B cell (primary cell): ENCODE measurements at regions not wholly inside any gene's neighbourhood (a gene's known extent, or its start where the extent isn't known, plus 50 kb on each side); places are given as distances from the start of the nearest gene placed in this dataset.
"Not testable (repeated sequence)": the region's sequence is repeated elsewhere in the genome, so short reads cannot be mapped to it uniquely, and the experiment has no call there.

Source experiments
- ATAC-seq: fragments of 200-7000 bp; cut with Tn5 transposase; one replicate; pipeline ENCODE4 v1.10.0; 2021; ENCODE audit warnings: low read depth, mild to moderate bottlenecking, moderate number of reproducible peaks, moderate library complexity
- CTCF ChIA-PET: fragments of 350-600 bp; sonication (Branson Sonifier 250); formaldehyde crosslinking; loops from one replicate; lab custom pipeline; 2021; ENCODE audit warnings: antibody characterized with exemption, inconsistent platforms; lab: Charles Lee
- POLR2A ChIA-PET: fragments of 350-600 bp; sonication (Branson Sonifier 250); formaldehyde crosslinking; loops from one replicate; lab custom pipeline; 2021; ENCODE audit warnings: antibody characterized with exemption; lab: Charles Lee
- DNase-seq: peaks from one replicate; pipeline ENCODE4 v3.0.0; 2013
- H2AFZ ChIP-seq: 2 replicates; pipeline ENCODE4 v1.6.1; 2012; ENCODE audit warnings: mild to moderate bottlenecking, low read depth, low read length; ENCODE audit not compliant: insufficient read depth, poor library complexity, severe bottlenecking
- H3K27ac ChIP-seq, 2 donors: 1 replicate in 1 of 2; 2 replicates in 1 of 2; pipeline ENCODE4 v1.5.1; 2012 to 2013; ENCODE audit warnings: low read length in 2 of 2, mild to moderate bottlenecking in 2 of 2, moderate library complexity in 1 of 2
- H3K27me3 ChIP-seq, 4 experiments: fragments of 200-600 bp in 1 of 4; sonication (generic) in 1 of 4; replicated peaks in 1 of 4; 1 replicate in 2 of 4; 2 replicates in 2 of 4; pipeline versions ENCODE4 v1.6.1 to v1.7.0; 2013 to 2016; ENCODE audit warnings: low read length in 3 of 4, mild to moderate bottlenecking in 2 of 4, mixed read lengths in 1 of 4, moderate library complexity in 1 of 4; ENCODE audit not compliant: insufficient read depth in 4 of 4, control insufficient read depth in 3 of 4; ENCODE audit errors: control extremely low read depth in 1 of 4
- H3K36me3 ChIP-seq, 2 experiments: replicated peaks in 1 of 2; 1 replicate in 1 of 2; 2 replicates in 1 of 2; pipeline versions ENCODE4 v1.6.1 to v1.7.1; 2013; ENCODE audit warnings: low read length in 1 of 2; ENCODE audit not compliant: insufficient read depth in 2 of 2, control insufficient read depth in 1 of 2; ENCODE audit errors: control extremely low read depth in 1 of 2, extremely low read depth in 1 of 2
- H3K4me1 ChIP-seq, 2 donors: fragments of 200-600 bp in 1 of 2; sonication (generic) in 1 of 2; 1 replicate in 1 of 2; 2 replicates in 1 of 2; pipeline versions ENCODE4 v1.5.1 to v1.6.1; 2013 to 2017; ENCODE audit warnings: low read length in 2 of 2; ENCODE audit not compliant: control insufficient read depth in 2 of 2, insufficient read depth in 2 of 2
- H3K4me2 ChIP-seq: replicated peaks from 2 replicates; pipeline ENCODE3; 2012; ENCODE audit warnings: mild to moderate bottlenecking, low read depth, low read length; ENCODE audit not compliant: poor library complexity, severe bottlenecking
- H3K4me3 ChIP-seq, 5 experiments: fragments of 200-600 bp in 1 of 5; sonication (generic) in 1 of 5; 1 replicate in 3 of 5; 2 replicates in 2 of 5; pipeline versions ENCODE4 v1.5.1 to v1.7.0; 2011 to 2016; ENCODE audit warnings: low read length in 4 of 5, mild to moderate bottlenecking in 4 of 5, low read depth in 2 of 5, control low read depth in 1 of 5, moderate library complexity in 1 of 5; ENCODE audit not compliant: insufficient read depth in 1 of 5; ENCODE audit errors: control extremely low read depth in 1 of 5, extremely low read depth in 1 of 5
- H3K79me2 ChIP-seq: fragments of 200-600 bp; sonication (generic); one replicate; pipeline ENCODE4 v1.6.0; 2016; ENCODE audit warnings: low read length; ENCODE audit not compliant: control insufficient read depth, insufficient read depth
- H3K9ac ChIP-seq: fragments of 200-600 bp; sonication (generic); 2 replicates; pipeline ENCODE4 v1.6.1; 2017; ENCODE audit warnings: mild to moderate bottlenecking, low read length, moderate library complexity
- H3K9me3 ChIP-seq, 3 donors: one replicate each; pipeline versions ENCODE4 v1.6.1 to v1.7.1; 2013; ENCODE audit warnings: low read length in 2 of 3; ENCODE audit not compliant: control insufficient read depth in 2 of 3, insufficient read depth in 1 of 3; ENCODE audit errors: control extremely low read depth in 1 of 3
- H4K20me1 ChIP-seq: 2 replicates; pipeline ENCODE4 v1.6.0; 2012; ENCODE audit warnings: mild to moderate bottlenecking, low read length; ENCODE audit not compliant: insufficient read depth, control insufficient read depth, poor library complexity, severe bottlenecking
- H3K27ac Mint-ChIP-seq: one replicate; pipeline ENCODE4 v1.8.0; 2021; ENCODE audit warnings: mixed read lengths
- H3K27me3 Mint-ChIP-seq: one replicate; pipeline ENCODE4 v1.8.0; 2021; ENCODE audit warnings: mixed read lengths
- H3K4me1 Mint-ChIP-seq: one replicate; pipeline ENCODE4 v1.8.0; 2021; ENCODE audit warnings: mixed read lengths
- H3K4me3 Mint-ChIP-seq: one replicate; pipeline ENCODE4 v1.8.0; 2021; ENCODE audit warnings: mixed read lengths
- H3K9me3 Mint-ChIP-seq: one replicate; pipeline ENCODE4 v1.8.0; 2022; ENCODE audit warnings: mixed read lengths; ENCODE audit not compliant: insufficient read depth
- WGBS: methylation state at CpG from one replicate; pipeline ENCODE4 v1.1.5; 2013; ENCODE audit warnings: missing lambda C conversion rate; ENCODE audit not compliant: insufficient coverage; 5-methylcytosine and 5-hydroxymethylcytosine counted together
- intact Hi-C: fragments of 100-400 bp; cut with micrococcal nuclease; formaldehyde crosslinking; loops from one replicate; pipeline ENCODE4 v1.10.0; 2022

GRCh38 chr15:24107524-24107923 lies 420.4 kb upstream of the NDN start:
- H3K9me3 Mint-ChIP-seq, H3K4me1 ChIP-seq, H3K4me3 Mint-ChIP-seq, H3K36me3 ChIP-seq, H3K79me2 ChIP-seq, H2AFZ ChIP-seq, H3K4me1 Mint-ChIP-seq, H4K20me1 ChIP-seq, DNase-seq, POLR2A ChIA-PET, H3K4me3 ChIP-seq, H3K9ac ChIP-seq, H3K4me2 ChIP-seq, H3K27me3 ChIP-seq, CTCF ChIA-PET, H3K27ac ChIP-seq, ATAC-seq, intact Hi-C loops, H3K9me3 ChIP-seq, H3K27me3 Mint-ChIP-seq, H3K27ac Mint-ChIP-seq: not testable (repeated sequence)
- WGBS = 85% methylated on average over 5 of the region's 6 CpGs

GRCh38 chr15:24107948-24108347 lies 420.8 kb upstream of the NDN start:
- H3K4me2 ChIP-seq, H3K4me1 ChIP-seq, H2AFZ ChIP-seq, H3K27me3 ChIP-seq, H3K36me3 ChIP-seq, H3K9ac ChIP-seq, H3K79me2 ChIP-seq, ATAC-seq, H3K9me3 ChIP-seq, H3K27ac ChIP-seq, H3K4me1 Mint-ChIP-seq, CTCF ChIA-PET, DNase-seq, H4K20me1 ChIP-seq, H3K27me3 Mint-ChIP-seq, H3K4me3 ChIP-seq, H3K4me3 Mint-ChIP-seq, H3K27ac Mint-ChIP-seq, intact Hi-C loops, POLR2A ChIA-PET, H3K9me3 Mint-ChIP-seq: not testable (repeated sequence)
- no CpG with 5 or more reads among the region's 4 CpGs for WGBS

GRCh38 chr15:24108349-24108748 lies 421.2 kb upstream of the NDN start:
- 29% methylated on average over 1 of the region's 3 CpGs for WGBS
- H3K27ac Mint-ChIP-seq = not testable (repeated sequence)

DNA sequence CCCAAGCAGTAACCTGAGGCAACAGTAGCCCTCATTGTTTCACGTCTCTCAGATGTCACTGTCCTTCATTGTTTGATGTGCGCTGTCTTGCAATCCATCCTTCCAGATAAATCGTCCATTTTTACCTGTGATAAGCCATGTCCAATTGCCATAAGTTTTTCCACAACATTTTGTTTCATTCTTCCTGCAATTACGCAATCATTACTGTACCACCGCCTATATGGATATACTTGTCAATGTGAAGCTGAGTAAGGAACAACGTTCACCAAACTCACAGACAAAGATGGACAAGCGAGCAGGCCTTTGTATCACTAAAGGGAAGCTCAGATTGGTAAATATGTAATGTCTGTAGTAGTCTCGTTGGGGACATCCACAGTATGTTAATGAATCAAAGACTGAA lies 452.5 kb upstream of the NDN start:
- H3K4me2 ChIP-seq, POLR2A ChIA-PET, H4K20me1 ChIP-seq, H3K9ac ChIP-seq, DNase-seq, intact Hi-C loops, H3K9me3 Mint-ChIP-seq, H3K9me3 ChIP-seq, H3K4me3 Mint-ChIP-seq, H3K4me3 ChIP-seq, H3K4me1 Mint-ChIP-seq, H3K27ac Mint-ChIP-seq, H3K27me3 Mint-ChIP-seq, H3K4me1 ChIP-seq, CTCF ChIA-PET, H2AFZ ChIP-seq, H3K27ac ChIP-seq, H3K79me2 ChIP-seq, H3K27me3 ChIP-seq, H3K36me3 ChIP-seq, ATAC-seq: not testable (repeated sequence)
- 100% methylated on average over 2 of the region's 8 CpGs for WGBS

More at GRCh38 chr15:24108349-24108748, 421.2 kb upstream of the NDN start:
- ATAC-seq, H3K4me1 Mint-ChIP-seq, CTCF ChIA-PET, H3K9me3 ChIP-seq, H2AFZ ChIP-seq, H3K9me3 Mint-ChIP-seq, H3K9ac ChIP-seq, H3K36me3 ChIP-seq, H3K27ac ChIP-seq, H3K4me3 Mint-ChIP-seq, H3K4me1 ChIP-seq, POLR2A ChIA-PET, H3K4me3 ChIP-seq, H3K4me2 ChIP-seq, intact Hi-C loops, H3K79me2 ChIP-seq, H3K27me3 ChIP-seq, H4K20me1 ChIP-seq, H3K27me3 Mint-ChIP-seq, DNase-seq: not testable (repeated sequence)
